Keratinocyte (primary cell): ENCODE measurements at regions not wholly inside any gene's neighbourhood (a gene's known extent, or its start where the extent isn't known, plus 50 kb on each side); places are given as distances from the start of the nearest gene placed in this dataset.

ENCODE experiments used
- DNase-seq: peaks from one replicate; pipeline ENCODE4 v3.0.0-alpha.2; 2011; ENCODE audit warnings: low read depth, missing footprints, low spot score
- FAIRE-seq: peaks from 2 replicates; lab custom pipeline; 2011; peaks lifted over from hg19 to GRCh38; lab: Jason Lieb, UNC
- H2AFZ ChIP-seq: 2 replicates; pipeline ENCODE4 v1.6.0; 2012; ENCODE audit warnings: low read length, control low read depth, inconsistent platforms; ENCODE audit not compliant: control insufficient read depth
- H3K27ac ChIP-seq: 2 replicates; pipeline ENCODE4 v1.5.1; 2011; ENCODE audit warnings: low read length; ENCODE audit not compliant: control insufficient read depth, insufficient read depth
- H3K27me3 ChIP-seq: 3 replicates; pipeline ENCODE4 v1.6.0; 2011; ENCODE audit warnings: low read length; ENCODE audit not compliant: control insufficient read depth, insufficient read depth; ENCODE audit errors: extremely low read depth
- H3K36me3 ChIP-seq, 2 experiments: 2 replicates in 1 of 2; 3 replicates in 1 of 2; pipeline ENCODE4 v1.5.1; 2011; ENCODE audit warnings: low read length in 2 of 2, mild to moderate bottlenecking in 1 of 2; ENCODE audit not compliant: control insufficient read depth in 2 of 2, insufficient read depth in 2 of 2; ENCODE audit errors: extremely low read depth in 1 of 2
- H3K4me1 ChIP-seq: 3 replicates; pipeline ENCODE4 v1.5.1; 2011; ENCODE audit warnings: low read length; ENCODE audit not compliant: control insufficient read depth, insufficient read depth; ENCODE audit errors: extremely low read depth
- H3K4me2 ChIP-seq: 3 replicates; pipeline ENCODE4 v1.6.0; 2011; ENCODE audit warnings: low read depth, low read length; ENCODE audit not compliant: control insufficient read depth, insufficient read depth; ENCODE audit errors: extremely low read depth
- H3K4me3 ChIP-seq, 3 experiments: fragments of 200-600 bp in 1 of 3; sonication (generic) in 1 of 3; 2 replicates in 2 of 3; 3 replicates in 1 of 3; pipeline ENCODE4 v1.5.1; 2011 to 2016; ENCODE audit warnings: low read length in 3 of 3, mild to moderate bottlenecking in 3 of 3, control low read depth in 2 of 3, inconsistent platforms in 1 of 3, low read depth in 1 of 3, mixed read lengths in 1 of 3, mixed run types in 1 of 3, moderate library complexity in 1 of 3; ENCODE audit not compliant: control insufficient read depth in 2 of 3, insufficient read depth in 2 of 3; ENCODE audit errors: extremely low read depth in 1 of 3
- H3K79me2 ChIP-seq: 2 replicates; pipeline ENCODE4 v1.6.0; 2012; ENCODE audit warnings: low read length; ENCODE audit not compliant: control insufficient read depth, insufficient read depth
- H3K9ac ChIP-seq: 3 replicates; pipeline ENCODE4 v1.6.0; 2011; ENCODE audit warnings: low read length; ENCODE audit not compliant: control insufficient read depth, insufficient read depth; ENCODE audit errors: extremely low read depth
- H3K9me1 ChIP-seq: 3 replicates; pipeline ENCODE4 v1.6.0; 2011; ENCODE audit warnings: low read length; ENCODE audit not compliant: control insufficient read depth, insufficient read depth; ENCODE audit errors: extremely low read depth
- H3K9me3 ChIP-seq: 2 replicates; pipeline ENCODE4 v1.5.1; 2012; ENCODE audit warnings: low read depth, low read length; ENCODE audit not compliant: control insufficient read depth
- H4K20me1 ChIP-seq: 3 replicates; pipeline ENCODE4 v1.6.0; 2011; ENCODE audit warnings: low read length; ENCODE audit not compliant: control insufficient read depth, insufficient read depth; ENCODE audit errors: extremely low read depth
- CTCF ChIP-seq, 3 experiments: IDR thresholded peaks in 1 of 3; conservative IDR thresholded peaks in 1 of 3; optimal IDR thresholded peaks in 1 of 3; 2 replicates in 2 of 3; 3 replicates in 1 of 3; pipeline versions ENCODE3 to v1.5.1; 2011; ENCODE audit warnings: low read length in 3 of 3, mild to moderate bottlenecking in 3 of 3, moderate library complexity in 2 of 3, control low read depth in 1 of 3, inconsistent platforms in 1 of 3; ENCODE audit not compliant: insufficient read depth in 2 of 3; ENCODE audit errors: extremely low read depth in 1 of 3
- EZH2 ChIP-seq: IDR thresholded peaks from one replicate; pipeline ENCODE4 v1.6.1; 2012; ENCODE audit warnings: inconsistent platforms, mild to moderate bottlenecking, low read length, moderate library complexity
- dilution Hi-C: fragments of 300-500 bp; cut with MboI; formaldehyde crosslinking; loops from one replicate; pipeline ENCODE4 v1.7.0; 2020; ENCODE audit warnings: low sequenced_read_pairs; ENCODE audit not compliant: extremely low pct_ligation_motif_present

- Histone ChIP-seq H3K9me1 (no peaks in the 10 kb centered on the region), H3K9me3 (no peaks in the 10 kb centered on the region), H3K4me2 (no peak overlapping the region), H3K27me3 (no peaks in the 10 kb centered on the region), H3K4me3 (no peak overlapping the region), H3K36me3 (no peaks in the 10 kb centered on the region), H3K27ac (no peak overlapping the region), H4K20me1 (no peaks in the 10 kb centered on the region), H3K9ac (no peak overlapping the region), H3K79me2 (no peaks in the 10 kb centered on the region), H3K4me1 (no peaks in the 10 kb centered on the region), H2AFZ (no peak overlapping the region)
- no peak for DNase-seq
- TF ChIP-seq EZH2 (no peak), CTCF (optimal IDR thresholded peaks at IDR 0.05 in 1 of 3, IDR thresholded peaks at IDR 0.05 in 1 of 3, conservative IDR thresholded peaks at IDR 0.05 in 1 of 3; ENCODE audit: extremely low read depth in 1 of 3, insufficient read depth in 2 of 3, low read length in 3 of 3) (no peak)
- no peak for FAIRE-seq
- dilution Hi-C loops: no loop called here
Observed at GRCh38 chrX:66919280-66919832, 280.5 kb upstream of the EDA2R start.

GRCh38 chrX:66918511-66918910, 279.6 kb upstream of the EDA2R start:
- no peak for TF ChIP-seq EZH2
- no peak for TF ChIP-seq CTCF (optimal IDR thresholded peaks at IDR 0.05 in 1 of 3, IDR thresholded peaks at IDR 0.05 in 1 of 3, conservative IDR thresholded peaks at IDR 0.05 in 1 of 3; ENCODE audit: extremely low read depth in 1 of 3, insufficient read depth in 2 of 3, low read length in 3 of 3)
- FAIRE-seq (no peak), DNase-seq (no peak)
- Histone ChIP-seq H3K4me3 (no peak overlapping the region), H3K36me3 (no peaks in the 10 kb centered on the region), H3K4me1 (no peaks in the 10 kb centered on the region), H3K9ac (no peak overlapping the region), H4K20me1 (no peaks in the 10 kb centered on the region), H3K9me1 (no peaks in the 10 kb centered on the region), H3K9me3 (no peaks in the 10 kb centered on the region), H3K27ac (no peak overlapping the region), H3K4me2 (no peak overlapping the region), H2AFZ (no peak overlapping the region), H3K27me3 (no peaks in the 10 kb centered on the region), H3K79me2 (no peaks in the 10 kb centered on the region)
- dilution Hi-C loops: no loop called here
